DMS153 (cell line): ENCODE measurements at regions not wholly inside any gene's neighbourhood (a gene's known extent, or its start where the extent isn't known, plus 50 kb on each side); places are given as distances from the start of the nearest gene placed in this dataset.

Source experiments
- DNase-seq: peaks from one replicate; lab custom pipeline; 2025; lab: John Stamatoyannopoulos, UW

- DNase-seq: no peak
Observed at GRCh38 chr15:37576952-37577351, 357.5 kb upstream of the TMCO5A start.

DNA sequence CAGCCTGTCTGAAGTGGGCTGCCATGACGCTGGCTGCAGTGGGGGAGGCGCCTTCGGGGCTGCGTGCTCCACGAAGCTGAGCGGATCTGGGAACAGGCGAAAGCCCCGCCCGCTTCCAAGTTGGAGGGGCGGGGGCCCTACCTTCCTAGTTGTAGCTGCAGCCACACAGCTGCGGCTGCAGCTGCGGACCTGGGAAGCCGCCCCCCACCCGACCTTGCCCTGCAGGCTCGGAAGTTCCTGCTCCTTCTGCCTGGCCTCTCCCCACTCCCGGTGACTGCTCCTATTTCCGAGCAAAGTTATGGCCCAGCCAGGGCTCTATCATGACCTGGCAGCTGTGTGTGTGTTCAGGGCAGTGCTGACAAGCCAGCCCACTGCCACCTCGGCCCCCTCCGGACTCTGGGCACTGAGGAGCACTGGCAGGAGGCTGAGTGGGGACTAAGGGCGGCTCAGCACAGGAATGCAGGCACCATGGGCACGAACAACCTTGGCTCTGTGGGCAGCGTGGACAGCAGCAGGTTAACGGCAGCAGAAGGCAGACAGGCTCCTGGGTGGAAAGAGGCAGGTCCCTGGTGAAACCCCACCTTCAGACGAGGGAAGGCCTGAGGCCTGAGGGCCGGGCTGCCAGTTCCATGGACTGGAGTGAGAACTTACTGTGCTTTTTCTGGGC lies 352.4 kb upstream of the TMCO5A start:
- no peak for DNase-seq

DNA sequence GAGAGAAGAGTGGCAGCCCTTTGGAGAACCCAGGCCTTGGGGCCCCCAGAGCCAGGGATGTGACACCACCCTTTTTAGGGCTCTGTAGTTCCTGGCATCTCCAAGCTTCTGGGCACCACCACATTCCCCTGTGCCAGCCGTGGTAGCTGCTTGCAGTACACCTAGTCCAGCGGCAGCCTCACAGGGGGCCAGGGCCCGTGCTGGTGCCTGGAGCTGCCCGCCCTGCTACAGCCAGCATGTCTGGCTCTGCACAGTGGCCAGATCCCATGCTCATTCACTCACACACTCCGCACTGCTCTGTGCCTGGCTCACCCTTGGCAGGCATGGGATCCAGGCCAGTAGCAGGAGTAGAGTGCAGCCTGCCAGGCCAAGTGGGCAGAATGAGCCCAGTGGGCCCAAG lies 351.6 kb upstream of the TMCO5A start:
- DNase-seq: no peak

DNA sequence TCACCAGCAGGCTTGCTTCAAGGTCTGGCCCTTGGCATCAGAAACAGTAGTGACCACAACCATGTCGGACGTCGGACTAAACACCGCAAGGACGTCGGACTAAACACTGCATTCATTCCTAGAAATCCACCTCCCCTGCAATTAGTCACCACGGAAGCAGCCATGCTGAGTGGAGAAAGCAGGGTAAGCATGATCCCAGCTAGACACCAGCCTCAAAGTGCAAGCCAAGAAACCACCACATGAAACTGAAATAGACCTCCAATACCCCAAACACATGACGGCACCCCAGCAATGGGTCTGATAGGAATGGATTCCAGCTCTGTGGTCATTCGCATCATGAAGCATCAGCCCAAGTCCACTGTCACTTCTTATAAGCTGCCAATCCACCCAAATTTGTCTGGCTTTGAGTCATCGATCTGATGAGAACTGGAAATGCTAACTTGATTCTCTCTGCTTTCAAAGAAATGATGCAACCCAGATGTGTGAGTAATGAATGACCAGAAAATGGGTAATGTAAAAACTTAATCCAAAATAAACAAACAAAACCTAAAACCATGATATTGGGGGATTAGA lies 348.3 kb upstream of the TMCO5A start:
- no peak for DNase-seq

DNA sequence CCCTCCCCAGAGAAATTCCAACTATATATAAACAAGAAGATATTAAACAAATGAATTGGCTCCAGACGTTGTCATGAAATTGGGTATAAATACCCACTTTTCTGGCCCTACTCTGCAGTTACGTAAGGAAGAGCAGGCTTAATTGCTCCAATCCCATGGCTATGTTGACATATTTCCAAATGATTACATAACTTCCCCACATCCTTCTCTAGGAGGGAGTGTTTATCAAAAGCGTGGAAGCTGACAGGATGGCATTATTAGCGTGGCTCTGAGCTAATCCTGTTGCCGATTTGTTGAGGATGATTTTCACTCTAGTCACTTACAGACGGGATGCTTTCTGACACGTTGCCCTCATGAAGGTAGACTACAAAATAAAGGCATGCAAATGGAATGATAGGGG lies 347.5 kb upstream of the TMCO5A start:
- DNase-seq: no peak

DNA sequence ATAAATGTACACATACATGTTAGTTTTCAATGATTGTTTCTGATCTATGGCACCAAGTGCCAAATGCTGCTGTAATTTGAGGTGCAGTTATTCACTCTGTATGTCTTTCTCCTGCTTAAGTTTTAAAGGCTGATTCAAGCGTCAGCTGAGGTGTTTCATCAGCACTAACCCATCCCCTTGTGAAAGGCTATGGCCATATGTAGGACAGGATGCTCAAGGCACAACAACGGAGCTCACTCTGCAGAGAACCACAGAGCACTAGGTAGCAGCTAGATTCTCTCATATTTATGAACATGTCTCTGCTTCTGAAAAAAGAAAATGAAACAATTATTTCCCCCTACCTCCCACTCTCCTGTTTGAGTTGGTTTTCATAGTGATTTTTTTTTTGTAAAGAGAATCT lies 340.0 kb upstream of the TMCO5A start:
- DNase-seq: peak; percentile 19

GRCh38 chr15:37595426-37595970 lies 338.9 kb upstream of the TMCO5A start:
- DNase-seq: no peak

DNA sequence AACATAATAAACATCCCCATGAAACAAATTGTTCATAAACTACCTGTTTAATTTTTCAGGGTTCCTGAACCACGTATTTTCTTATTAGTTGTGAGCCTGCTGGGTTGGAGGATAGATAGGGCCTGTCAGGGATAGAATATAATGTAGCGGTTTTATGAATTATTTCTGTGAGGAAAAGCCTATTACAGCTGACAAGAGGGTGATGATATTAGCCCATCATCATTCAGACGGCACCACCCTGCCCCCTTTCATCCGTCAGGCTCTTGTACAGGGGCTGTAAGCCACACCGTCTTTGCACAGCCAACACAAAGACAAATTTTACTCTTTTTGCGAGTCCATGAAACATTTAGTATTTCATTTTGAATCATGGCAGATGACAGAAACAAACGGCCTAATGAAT lies 335.3 kb upstream of the TMCO5A start:
- DNase-seq: no peak

DNA sequence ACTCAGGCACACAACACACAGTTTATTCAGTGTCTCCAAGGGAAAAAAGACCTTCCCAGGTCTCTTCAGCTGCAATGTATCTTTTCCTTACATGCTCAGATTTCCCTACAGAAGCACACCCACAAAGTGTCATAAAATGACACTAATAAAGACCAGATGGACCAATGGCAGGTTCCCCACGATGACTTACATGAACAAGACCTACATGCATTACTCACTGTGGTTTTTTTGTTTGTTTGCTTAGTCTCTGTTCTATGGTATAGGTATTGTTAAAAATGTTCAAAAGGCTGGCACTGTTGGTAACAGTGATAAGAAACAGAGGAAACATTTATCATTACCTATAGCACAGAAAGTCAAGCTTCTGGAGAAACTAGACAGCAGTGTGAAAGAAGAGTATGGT lies 318.2 kb upstream of the TMCO5A start:
- no peak for DNase-seq

DNA sequence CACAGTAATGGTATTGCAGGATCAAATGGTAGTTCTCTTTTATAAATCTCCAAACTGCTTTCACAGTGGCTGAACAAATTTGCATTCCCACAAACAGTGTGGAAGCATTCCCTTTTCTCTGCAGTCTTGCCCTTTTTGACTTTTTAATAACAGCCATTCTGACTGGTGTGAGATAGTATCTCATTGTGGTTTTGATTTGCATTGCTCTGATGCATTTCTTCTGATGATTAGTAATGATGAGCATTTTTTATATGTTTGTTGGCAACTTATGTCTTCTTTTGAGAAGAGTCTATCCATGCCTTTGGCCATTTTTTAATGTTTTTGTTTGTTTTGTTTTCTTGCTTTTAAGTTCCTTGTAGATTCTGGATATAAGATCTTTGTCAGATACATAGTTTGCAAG lies 316.1 kb upstream of the TMCO5A start:
- no peak for DNase-seq

GRCh38 chr15:37619358-37620042 lies 314.9 kb upstream of the TMCO5A start:
- DNase-seq: no peak

- DNase-seq: no peak
Observed at GRCh38 chr15:37625576-37625975, 308.9 kb upstream of the TMCO5A start.

DNA sequence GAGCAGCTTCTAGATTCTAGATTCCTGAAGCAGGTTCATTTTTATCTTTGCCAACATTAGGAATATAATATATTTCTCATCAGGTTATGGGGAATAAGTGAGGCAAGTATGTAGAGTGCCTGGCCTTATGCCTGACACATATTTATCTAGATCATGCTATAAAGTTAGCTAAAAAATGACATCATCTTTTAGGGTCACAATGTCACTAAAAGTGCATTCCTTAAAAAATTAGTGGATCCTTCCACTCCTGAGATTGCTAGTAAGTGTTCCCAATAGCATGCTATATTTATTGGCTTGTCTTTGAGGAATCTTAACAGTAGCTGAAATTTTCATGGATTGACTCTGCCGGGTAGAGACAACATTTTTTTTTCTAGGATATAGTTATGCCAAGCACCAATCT lies 305.9 kb upstream of the TMCO5A start:
- no peak for DNase-seq

DNA sequence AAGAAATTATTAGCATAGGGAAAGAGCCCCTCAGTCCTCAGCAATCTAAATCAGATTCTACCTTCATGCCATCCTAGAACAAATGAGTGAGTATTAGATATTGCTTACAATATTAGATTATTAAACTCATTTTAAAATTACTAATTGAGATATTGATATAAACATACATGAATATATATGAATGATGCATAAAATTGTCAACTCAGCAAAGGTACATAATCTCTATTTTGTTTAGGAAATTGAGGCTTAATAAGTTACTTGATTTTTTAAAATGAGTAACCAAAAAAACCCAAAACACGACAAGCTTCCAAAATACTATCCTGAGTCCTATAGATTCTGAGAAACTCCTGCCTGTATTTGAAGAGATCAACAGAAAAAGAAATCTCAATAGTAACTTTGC lies 297.7 kb upstream of the TMCO5A start:
- no peak for DNase-seq

DNA sequence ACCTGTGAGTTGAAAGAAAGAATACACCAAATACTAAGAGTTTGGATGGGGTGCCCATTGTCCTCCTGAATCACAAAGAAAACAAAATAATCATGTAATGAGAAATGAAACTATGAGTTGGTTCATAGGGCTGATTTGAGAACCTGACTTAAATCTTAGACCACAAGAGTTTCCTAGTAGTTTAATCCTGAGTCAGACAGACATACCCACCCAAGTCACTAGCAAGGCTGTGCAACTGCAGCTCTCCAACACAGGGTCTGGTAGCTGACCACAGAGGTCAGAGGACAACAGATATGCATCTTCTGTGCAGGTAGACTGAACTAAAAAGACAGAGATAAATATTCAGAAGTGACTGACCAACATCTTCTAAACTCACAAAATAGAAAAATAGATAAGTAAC lies 296.3 kb upstream of the TMCO5A start:
- DNase-seq: no peak

DNA sequence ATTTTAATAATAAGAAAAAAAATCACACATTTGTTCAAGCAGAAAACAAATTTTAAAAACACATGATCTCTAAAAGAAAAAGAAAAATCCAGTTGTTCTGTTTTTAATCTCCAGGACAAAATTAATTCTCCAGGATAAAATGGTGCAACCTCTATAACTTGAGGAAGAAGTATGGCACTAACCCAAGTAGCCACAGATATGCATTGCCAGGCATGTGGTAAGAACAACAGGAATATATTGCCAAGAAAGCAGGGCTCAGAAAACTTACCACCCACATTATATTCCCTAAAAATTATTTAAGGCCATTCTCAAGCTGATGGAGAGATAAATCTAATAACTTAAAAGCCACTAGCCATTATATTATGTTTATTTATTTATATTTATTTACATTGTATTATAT lies 295.7 kb upstream of the TMCO5A start:
- no peak for DNase-seq

GRCh38 chr15:37652646-37653417 lies 281.6 kb upstream of the TMCO5A start:
- no peak for DNase-seq

- DNase-seq: no peak
Observed at GRCh38 chr15:37678124-37678523, 256.3 kb upstream of the TMCO5A start.

DNA sequence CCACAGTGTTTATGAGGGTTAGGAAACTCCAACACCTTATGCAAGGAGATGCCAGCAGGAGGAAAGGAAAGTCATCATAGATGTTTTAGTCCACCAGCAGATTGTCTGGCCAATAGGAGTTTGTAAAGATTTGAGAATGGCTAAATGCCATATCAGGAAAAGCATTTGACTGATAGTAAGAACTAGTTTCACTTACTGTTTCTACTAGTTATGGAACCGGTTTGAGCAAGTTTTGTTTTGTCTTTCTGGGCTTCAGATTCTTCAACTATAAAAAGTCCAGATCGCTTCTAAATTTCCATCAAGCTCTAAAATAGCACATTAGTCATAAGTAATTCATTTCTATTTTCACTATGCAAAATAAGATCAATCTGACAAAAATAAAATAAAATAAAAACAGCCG lies 254.8 kb upstream of the TMCO5A start:
- no peak for DNase-seq

DNA sequence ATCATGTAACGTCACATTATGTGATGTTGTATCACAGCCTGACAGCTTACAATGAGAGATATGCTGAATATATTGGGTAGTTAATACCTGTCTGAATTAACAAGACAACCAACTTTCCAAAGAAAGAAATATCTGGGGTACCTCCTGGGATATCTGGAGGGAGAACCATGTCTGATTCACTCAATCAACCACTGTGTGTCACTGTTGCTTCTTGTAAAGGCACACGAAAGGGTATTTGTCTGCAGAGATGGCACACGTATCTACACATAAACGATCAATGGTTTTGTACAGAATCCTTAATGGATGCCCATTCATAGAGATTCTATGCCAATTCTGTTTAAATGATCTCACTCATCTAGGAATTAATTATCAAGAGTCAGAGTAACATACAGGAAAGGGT lies 252.1 kb upstream of the TMCO5A start:
- DNase-seq: no peak

- no peak for DNase-seq
Observed at GRCh38 chr15:37691911-37692310, 242.5 kb upstream of the TMCO5A start.

- DNase-seq: no peak
Observed at GRCh38 chr15:37693926-37694325, 240.5 kb upstream of the TMCO5A start.

DNA sequence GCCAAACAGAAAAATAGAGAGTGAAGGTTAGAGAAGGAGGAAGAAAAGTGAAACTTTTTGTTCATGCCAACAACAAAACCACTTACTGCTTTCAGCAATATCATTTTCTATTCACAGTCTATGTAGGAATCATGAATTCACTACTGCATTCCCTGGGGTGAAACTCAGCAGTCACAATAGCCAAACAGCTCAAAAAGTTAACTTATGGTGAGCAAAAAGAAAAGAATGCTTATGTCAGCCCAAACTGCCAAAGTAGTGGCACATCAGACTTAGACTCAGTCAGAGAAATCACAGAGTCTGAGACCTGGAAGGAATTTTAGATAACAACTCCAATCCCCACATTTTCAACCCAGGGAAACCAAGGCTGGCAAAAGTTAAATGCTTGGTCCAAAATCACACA lies 238.7 kb upstream of the TMCO5A start:
- no peak for DNase-seq
